Astrocyte of the cerebellum (primary cell): ENCODE measurements at regions not wholly inside any gene's neighbourhood (a gene's known extent, or its start where the extent isn't known, plus 50 kb on each side); places are given as distances from the start of the nearest gene placed in this dataset.

Experiments used
- DNase-seq: peaks from one replicate; pipeline ENCODE4 v3.0.0-alpha.2; 2011; ENCODE audit warnings: low read depth
- H3K4me3 ChIP-seq: 2 replicates; pipeline ENCODE4 v1.5.1; 2011; ENCODE audit warnings: mild to moderate bottlenecking, low read depth, low read length, moderate library complexity
- in situ Hi-C: cut with HindIII; loops from 2 replicates; pipeline ENCODE4 v1.10.0; 2017; ENCODE audit warnings: low sequenced_read_pairs
- TF ChIP-seq, protein P1 (sequence below): IDR thresholded peaks from 2 replicates; pipeline ENCODE4 v1.5.1; 2012; ENCODE audit warnings: low read length, low read depth, moderate library complexity, mild to moderate bottlenecking; ENCODE audit errors: missing control alignments

DNA sequence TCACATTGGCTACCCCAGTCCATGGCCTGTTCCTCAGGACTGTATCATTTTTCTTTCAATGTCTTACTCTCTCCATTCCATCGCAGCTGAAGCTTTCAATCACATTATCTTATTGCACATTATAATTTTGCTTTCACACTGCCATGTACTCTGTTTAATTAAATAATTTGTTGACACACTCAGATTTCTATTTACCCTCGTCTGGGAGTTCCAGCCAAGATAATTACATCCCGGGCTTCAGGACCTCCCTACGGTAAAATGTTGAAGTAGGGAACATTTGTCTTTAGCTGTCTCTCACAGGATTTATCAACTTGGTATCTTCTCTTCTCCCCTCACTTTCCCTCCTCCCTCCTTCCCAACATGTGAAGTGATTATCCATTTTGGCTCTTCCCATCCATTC is 177.2 kb upstream of the RASSF8 start:
- in situ Hi-C loops: no loop called here
- TF ChIP-seq, protein P1, sequence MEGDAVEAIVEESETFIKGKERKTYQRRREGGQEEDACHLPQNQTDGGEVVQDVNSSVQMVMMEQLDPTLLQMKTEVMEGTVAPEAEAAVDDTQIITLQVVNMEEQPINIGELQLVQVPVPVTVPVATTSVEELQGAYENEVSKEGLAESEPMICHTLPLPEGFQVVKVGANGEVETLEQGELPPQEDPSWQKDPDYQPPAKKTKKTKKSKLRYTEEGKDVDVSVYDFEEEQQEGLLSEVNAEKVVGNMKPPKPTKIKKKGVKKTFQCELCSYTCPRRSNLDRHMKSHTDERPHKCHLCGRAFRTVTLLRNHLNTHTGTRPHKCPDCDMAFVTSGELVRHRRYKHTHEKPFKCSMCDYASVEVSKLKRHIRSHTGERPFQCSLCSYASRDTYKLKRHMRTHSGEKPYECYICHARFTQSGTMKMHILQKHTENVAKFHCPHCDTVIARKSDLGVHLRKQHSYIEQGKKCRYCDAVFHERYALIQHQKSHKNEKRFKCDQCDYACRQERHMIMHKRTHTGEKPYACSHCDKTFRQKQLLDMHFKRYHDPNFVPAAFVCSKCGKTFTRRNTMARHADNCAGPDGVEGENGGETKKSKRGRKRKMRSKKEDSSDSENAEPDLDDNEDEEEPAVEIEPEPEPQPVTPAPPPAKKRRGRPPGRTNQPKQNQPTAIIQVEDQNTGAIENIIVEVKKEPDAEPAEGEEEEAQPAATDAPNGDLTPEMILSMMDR: no peak

DNA sequence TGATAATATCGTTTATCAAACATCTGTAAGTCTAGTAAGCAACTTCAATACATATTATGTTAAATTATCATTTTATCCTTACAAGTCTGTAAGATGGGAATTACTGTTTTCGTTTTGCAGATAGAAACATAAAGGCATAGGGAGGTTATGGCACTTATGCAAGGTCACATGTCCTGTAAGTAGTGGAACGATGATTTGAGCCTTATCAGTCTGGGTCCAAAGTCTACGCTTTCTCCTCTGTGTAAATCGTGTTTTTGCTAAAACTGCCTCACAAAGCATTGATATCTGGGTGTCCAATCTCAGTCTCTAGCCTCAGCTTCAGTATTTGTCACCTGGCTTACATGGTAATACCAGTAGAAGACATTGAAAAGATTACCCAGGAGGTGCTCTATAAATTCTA is 174.9 kb upstream of the RASSF8 start:
- no peak for DNase-seq
- TF ChIP-seq, protein P1: no peak
- H3K4me3 ChIP-seq: no peak overlapping the region
- in situ Hi-C loops: no loop called here

More for the DNA sequence above, 177.2 kb upstream of the RASSF8 start:
- DNase-seq: no peak
- H3K4me3 ChIP-seq: no peak overlapping the region

DNA sequence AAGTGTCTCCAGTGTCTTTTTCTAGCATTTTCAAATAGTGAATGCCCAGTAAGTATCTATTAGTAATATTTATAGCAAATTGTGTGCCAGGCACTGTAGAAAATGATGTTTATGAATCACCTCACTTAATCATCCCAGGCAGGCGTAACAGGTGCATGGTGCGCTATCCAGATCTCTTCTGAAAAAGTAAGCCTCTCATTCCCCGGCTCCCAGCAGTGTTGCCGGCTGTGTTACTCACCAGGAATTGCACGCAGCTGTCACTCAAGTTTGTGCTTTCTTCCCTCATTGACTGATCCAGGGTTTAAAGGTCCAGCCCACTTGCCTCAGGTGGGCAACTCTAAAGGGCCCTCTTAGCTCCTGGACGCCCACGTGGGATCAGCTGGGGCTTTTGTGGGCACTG is 173.8 kb upstream of the RASSF8 start:
- in situ Hi-C loops: no loop called here
- TF ChIP-seq, protein P1: no peak
- no peak for DNase-seq
- no peak overlapping the region for H3K4me3 ChIP-seq

GRCh38 chr12:25785134-25785533 is 173.3 kb upstream of the RASSF8 start:
- no peak for DNase-seq
- TF ChIP-seq, protein P1: no peak
- in situ Hi-C loops: no loop called here
- H3K4me3 ChIP-seq: no peak overlapping the region

- TF ChIP-seq, protein P1: no peak
- no peak overlapping the region for H3K4me3 ChIP-seq
- in situ Hi-C loops: no loop called here
- DNase-seq: no peak
Measured at GRCh38 chr12:25787701-25788100, 170.8 kb upstream of the RASSF8 start.

DNA sequence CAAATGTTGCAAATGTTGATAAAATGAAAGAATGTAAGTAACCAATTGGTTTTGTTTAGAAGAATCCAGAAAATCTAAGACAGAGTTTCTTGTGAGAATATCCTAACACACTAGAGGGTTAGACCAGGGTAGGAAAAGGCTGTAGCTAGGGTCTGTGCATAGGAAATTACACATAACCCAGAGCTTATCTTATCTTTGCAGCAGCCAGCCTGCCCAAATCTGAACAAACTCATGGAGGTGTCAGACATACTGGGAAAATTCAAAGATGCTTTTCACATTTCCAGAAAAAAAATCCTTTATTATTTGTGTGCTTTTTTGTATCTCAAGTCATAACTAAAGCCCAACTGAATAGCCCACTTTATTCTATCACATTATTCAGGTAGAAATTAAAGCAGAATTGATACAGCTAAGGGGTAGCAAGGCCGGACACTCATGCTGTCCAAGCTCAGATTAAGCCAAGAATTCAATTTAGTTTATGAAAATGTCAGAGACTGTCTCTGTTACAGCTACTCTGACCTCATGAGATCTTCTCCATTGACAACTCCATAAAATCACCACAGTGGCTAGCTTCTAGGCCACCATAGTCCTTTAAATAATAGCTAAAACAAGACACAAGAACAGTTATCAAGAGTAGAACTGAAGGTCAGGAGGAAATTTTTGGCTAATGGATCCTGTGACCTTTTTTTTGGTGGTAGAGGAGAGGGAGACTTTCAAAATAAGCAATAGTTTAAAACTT is 169.6 kb upstream of the RASSF8 start:
- no peak for DNase-seq
- in situ Hi-C loops: no loop called here
- TF ChIP-seq, protein P1: no peak
- no peak overlapping the region for H3K4me3 ChIP-seq
